ENCODE measurements at regions not wholly inside any gene's neighbourhood (a gene's known extent, or its start where the extent isn't known, plus 50 kb on each side); places are given as distances from the start of the nearest gene placed in this dataset.

GRCh38 chr14:104318558-104319490 lies 180.4 kb downstream of the KIF26A start:
- DNase-seq (ENCODE audit: low read depth in 1 of 2, low spot score in 1 of 2) = no peak

GRCh38 chr14:104319491-104320241 lies 181.3 kb downstream of the KIF26A start:
- no peak for DNase-seq (ENCODE audit: low read depth in 1 of 2, low spot score in 1 of 2)

- DNase-seq (ENCODE audit: low read depth in 1 of 2, low spot score in 1 of 2) = no peak
Measured at GRCh38 chr14:104320611-104321086, 182.3 kb downstream of the KIF26A start.

GRCh38 chr14:104321088-104321801 lies 182.9 kb downstream of the KIF26A start:
- no peak for DNase-seq (ENCODE audit: low read depth in 1 of 2, low spot score in 1 of 2)

GRCh38 chr14:104321802-104322130 lies 183.4 kb downstream of the KIF26A start:
- no peak for DNase-seq (ENCODE audit: low read depth in 1 of 2, low spot score in 1 of 2)

- no peak for DNase-seq (ENCODE audit: low read depth in 1 of 2, low spot score in 1 of 2)
Measured at GRCh38 chr14:104322531-104323366, 184.4 kb downstream of the KIF26A start.

- no peak for DNase-seq (ENCODE audit: low read depth in 1 of 2, low spot score in 1 of 2)
Measured at GRCh38 chr14:104323551-104324175, 185.3 kb downstream of the KIF26A start.

- no peak for DNase-seq (ENCODE audit: low read depth in 1 of 2, low spot score in 1 of 2)
Measured at GRCh38 chr14:104326848-104327247, 188.5 kb downstream of the KIF26A start.

- DNase-seq (ENCODE audit: low read depth in 1 of 2, low spot score in 1 of 2) = no peak
Measured at GRCh38 chr14:104328607-104329006, 190.2 kb downstream of the KIF26A start.

GRCh38 chr14:104329793-104330192 lies 191.4 kb downstream of the KIF26A start:
- no peak for DNase-seq (ENCODE audit: low read depth in 1 of 2, low spot score in 1 of 2)

GRCh38 chr14:104331871-104332605 lies 193.7 kb downstream of the KIF26A start:
- DNase-seq (ENCODE audit: low read depth in 1 of 2, low spot score in 1 of 2) = no peak

- DNase-seq (ENCODE audit: low read depth in 1 of 2, low spot score in 1 of 2) = no peak
Measured at GRCh38 chr14:104332634-104333270, 194.4 kb downstream of the KIF26A start.

- no peak for DNase-seq (ENCODE audit: low read depth in 1 of 2, low spot score in 1 of 2)
Measured at GRCh38 chr14:104333646-104334423, 195.4 kb downstream of the KIF26A start.

GRCh38 chr14:104334424-104335161 lies 196.2 kb downstream of the KIF26A start:
- no peak for DNase-seq (ENCODE audit: low read depth in 1 of 2, low spot score in 1 of 2)

GRCh38 chr14:104335176-104335575 lies 196.8 kb downstream of the KIF26A start:
- no peak for DNase-seq (ENCODE audit: low read depth in 1 of 2, low spot score in 1 of 2)

- DNase-seq (ENCODE audit: low read depth in 1 of 2, low spot score in 1 of 2) = no peak
Measured at GRCh38 chr14:104335611-104336010, 197.2 kb downstream of the KIF26A start.

GRCh38 chr14:104337351-104337750 lies 199.0 kb downstream of the KIF26A start:
- DNase-seq (ENCODE audit: low read depth in 1 of 2, low spot score in 1 of 2) = no peak

- DNase-seq (ENCODE audit: low read depth in 1 of 2, low spot score in 1 of 2) = no peak
Measured at GRCh38 chr14:104339361-104339760, 201.0 kb downstream of the KIF26A start.
